Transverse colon (tissue), 4 donors: ENCODE measurements at regions not wholly inside any gene's neighbourhood (a gene's known extent, or its start where the extent isn't known, plus 50 kb on each side); places are given as distances from the start of the nearest gene placed in this dataset.

Source experiments
- DNase-seq: peaks from one replicate; pipeline ENCODE4 v3.0.0-alpha.2; 2019
- H3K27ac ChIP-seq, 4 donors: fragments of 200-600 bp; sonication (generic); 2 replicates each; pipeline ENCODE4 v1.5.1; 2016 to 2018; ENCODE audit warnings: inconsistent platforms in 4 of 4
- H3K27me3 ChIP-seq: fragments of 200-600 bp; sonication (generic); 2 replicates; pipeline ENCODE4 v1.5.1; 2017; ENCODE audit warnings: inconsistent platforms
- H3K36me3 ChIP-seq, 4 donors: fragments of 200-600 bp; sonication (generic); 2 replicates each; pipeline ENCODE4 v1.5.1; 2017 to 2019; ENCODE audit warnings: inconsistent platforms in 4 of 4
- H3K4me1 ChIP-seq, 4 donors: fragments of 200-600 bp; sonication (generic); 2 replicates each; pipeline ENCODE4 v1.5.1; 2017 to 2020; ENCODE audit warnings: inconsistent platforms in 4 of 4
- H3K4me3 ChIP-seq, 4 donors: fragments of 200-600 bp; sonication (generic); 1 replicate in 1 of 4; 2 replicates in 3 of 4; pipeline versions ENCODE4 v1.5.1 to v1.6.1; 2017 to 2019; ENCODE audit warnings: inconsistent platforms in 4 of 4
- H3K9me3 ChIP-seq, 2 donors: fragments of 200-600 bp; sonication (generic); 2 replicates each; pipeline ENCODE4 v1.5.1; 2017 to 2019; ENCODE audit warnings: inconsistent platforms in 2 of 2
- EP300 ChIP-seq: sonication (generic); formaldehyde crosslinking; IDR thresholded peaks from one replicate; pipeline ENCODE4 v1.6.1; 2017; ENCODE audit warnings: antibody characterized with exemption, low read depth
- POLR2A ChIP-seq: fragments of 450-650 bp; IDR thresholded peaks from one replicate; pipeline ENCODE4 v1.6.1; 2016; ENCODE audit warnings: antibody characterized with exemption, mild to moderate bottlenecking, moderate library complexity
- POLR2AphosphoS5 ChIP-seq, 3 donors: sonication (generic); formaldehyde crosslinking; IDR thresholded peaks; one replicate each; pipeline ENCODE4 v1.6.1; 2016; ENCODE audit warnings: antibody characterized with exemption in 3 of 3
- WGBS, 2 donors: methylation state at CpG; one replicate each; pipeline ENCODE4 v1.1.5; 2018; ENCODE audit warnings: low coverage in 1 of 2; 5-methylcytosine and 5-hydroxymethylcytosine counted together
- in situ Hi-C, 4 donors: fragments of 200-750 bp; cut with MboI; loops; one replicate each; pipeline versions ENCODE4 v1.15.0 to v1.15.1; 2017; ENCODE audit warnings: low sequenced_read_pairs in 3 of 4, low pct_ligation_motif_present in 1 of 4, low pct_unique_long_range_greater_than_20kb in 1 of 4
- intact Hi-C: fragments of 100-400 bp; cut with DNase I; formaldehyde crosslinking; loops from one replicate; pipeline ENCODE4 v1.15.1; 2023; ENCODE audit warnings: low total_unique reads
- TF ChIP-seq, protein P1 (sequence below), 5 experiments: fragments of 200-600 bp in 3 of 5; fragments of 450-650 bp in 2 of 5; sonication (generic) in 3 of 5; IDR thresholded peaks; 1 replicate in 2 of 5; 2 replicates in 3 of 5; pipeline ENCODE4 v1.5.1; 2016 to 2017; ENCODE audit warnings: antibody characterized with exemption in 5 of 5, inconsistent platforms in 3 of 5, mild to moderate bottlenecking in 2 of 5, moderate library complexity in 1 of 5

DNA sequence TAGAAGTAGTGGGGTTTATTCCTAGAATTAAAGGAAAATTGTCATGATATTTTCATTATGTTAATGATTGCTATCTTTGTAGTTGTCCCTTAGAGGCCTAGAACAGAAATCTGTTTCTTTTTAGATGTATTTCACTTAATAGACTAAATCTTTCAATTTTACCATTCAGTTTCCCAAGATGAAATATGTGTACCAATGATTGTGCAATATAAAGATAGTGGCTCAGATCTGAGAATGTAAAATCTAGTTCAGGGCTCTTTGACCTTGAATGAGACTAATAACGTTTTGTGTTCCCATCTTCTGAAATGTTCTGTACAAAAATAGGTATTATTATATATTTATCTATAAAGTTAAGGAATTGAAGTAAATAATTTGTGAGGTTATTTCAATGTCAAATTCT is 947.9 kb downstream of the DTWD2 start:
- H3K36me3 ChIP-seq = no peaks in the 10 kb centered on the region
- H3K27me3 ChIP-seq = no peaks in the 10 kb centered on the region
- no peak overlapping the region for H3K4me3 ChIP-seq
- no peak for DNase-seq
- TF ChIP-seq EP300 (no peak), POLR2A (no peak), POLR2AphosphoS5 (IDR thresholded peaks at IDR 0.05) (no peak)
- TF ChIP-seq, protein P1, sequence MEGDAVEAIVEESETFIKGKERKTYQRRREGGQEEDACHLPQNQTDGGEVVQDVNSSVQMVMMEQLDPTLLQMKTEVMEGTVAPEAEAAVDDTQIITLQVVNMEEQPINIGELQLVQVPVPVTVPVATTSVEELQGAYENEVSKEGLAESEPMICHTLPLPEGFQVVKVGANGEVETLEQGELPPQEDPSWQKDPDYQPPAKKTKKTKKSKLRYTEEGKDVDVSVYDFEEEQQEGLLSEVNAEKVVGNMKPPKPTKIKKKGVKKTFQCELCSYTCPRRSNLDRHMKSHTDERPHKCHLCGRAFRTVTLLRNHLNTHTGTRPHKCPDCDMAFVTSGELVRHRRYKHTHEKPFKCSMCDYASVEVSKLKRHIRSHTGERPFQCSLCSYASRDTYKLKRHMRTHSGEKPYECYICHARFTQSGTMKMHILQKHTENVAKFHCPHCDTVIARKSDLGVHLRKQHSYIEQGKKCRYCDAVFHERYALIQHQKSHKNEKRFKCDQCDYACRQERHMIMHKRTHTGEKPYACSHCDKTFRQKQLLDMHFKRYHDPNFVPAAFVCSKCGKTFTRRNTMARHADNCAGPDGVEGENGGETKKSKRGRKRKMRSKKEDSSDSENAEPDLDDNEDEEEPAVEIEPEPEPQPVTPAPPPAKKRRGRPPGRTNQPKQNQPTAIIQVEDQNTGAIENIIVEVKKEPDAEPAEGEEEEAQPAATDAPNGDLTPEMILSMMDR (IDR thresholded peaks at IDR 0.05) = no peak
- intact Hi-C loops = no loop called here
- H3K4me1 ChIP-seq = no peaks in the 10 kb centered on the region
- no peaks in the 10 kb centered on the region for H3K9me3 ChIP-seq
- no peak overlapping the region for H3K27ac ChIP-seq
- 51 to 60% methylated on average over 1 of the region's 1 CpG for WGBS, 2 donors
- in situ Hi-C loops = no loop called here

DNA sequence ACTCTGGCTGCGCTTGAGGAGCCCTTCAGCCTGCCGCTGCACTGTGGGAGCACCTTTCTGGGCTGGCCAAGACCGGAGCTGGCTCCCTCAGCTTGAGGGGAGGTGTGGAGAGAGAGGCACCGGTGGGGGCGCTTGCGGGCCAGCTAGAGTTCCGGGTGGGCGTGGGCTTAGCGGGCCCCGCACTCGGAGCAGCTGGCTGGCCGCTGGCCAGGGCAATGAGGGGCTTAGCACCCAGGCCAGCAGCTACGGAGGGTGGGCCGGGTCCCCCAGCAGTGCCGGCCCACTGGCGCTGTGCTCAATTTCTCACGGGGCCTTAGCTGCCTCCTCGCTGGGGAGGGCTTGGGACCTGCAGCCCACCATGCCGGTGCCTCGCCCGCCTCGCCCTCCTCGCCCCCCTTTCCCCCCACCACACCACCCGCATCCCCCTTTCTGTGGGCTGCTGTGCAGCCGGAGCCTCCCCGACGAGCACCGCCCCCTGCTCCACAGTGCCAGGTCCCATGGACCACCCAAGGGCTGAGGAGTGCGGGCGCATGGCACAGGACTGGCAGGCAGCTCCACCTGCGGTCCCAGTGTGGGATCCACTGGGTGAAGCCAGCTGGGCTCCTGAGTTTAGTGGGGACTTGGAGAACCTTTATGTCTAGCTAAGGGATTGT is 954.5 kb downstream of the DTWD2 start:
- H3K36me3 ChIP-seq = no peaks in the 10 kb centered on the region
- H3K27ac ChIP-seq = no peak overlapping the region
- H3K4me1 ChIP-seq = no peaks in the 10 kb centered on the region
- intact Hi-C loops = no loop called here
- H3K27me3 ChIP-seq = no peaks in the 10 kb centered on the region
- TF ChIP-seq POLR2A (no peak), POLR2AphosphoS5 (IDR thresholded peaks at IDR 0.05) (no peak), EP300 (no peak)
- TF ChIP-seq, protein P1 (IDR thresholded peaks at IDR 0.05) = no peak
- WGBS, 2 donors = 97% methylated on average over 29 of the region's 31 CpGs; no CpG with 5 or more reads in 1 of the 2 donors
- DNase-seq = no peak
- H3K4me3 ChIP-seq = no peak overlapping the region
- in situ Hi-C loops = no loop called here
- no peaks in the 10 kb centered on the region for H3K9me3 ChIP-seq

DNA sequence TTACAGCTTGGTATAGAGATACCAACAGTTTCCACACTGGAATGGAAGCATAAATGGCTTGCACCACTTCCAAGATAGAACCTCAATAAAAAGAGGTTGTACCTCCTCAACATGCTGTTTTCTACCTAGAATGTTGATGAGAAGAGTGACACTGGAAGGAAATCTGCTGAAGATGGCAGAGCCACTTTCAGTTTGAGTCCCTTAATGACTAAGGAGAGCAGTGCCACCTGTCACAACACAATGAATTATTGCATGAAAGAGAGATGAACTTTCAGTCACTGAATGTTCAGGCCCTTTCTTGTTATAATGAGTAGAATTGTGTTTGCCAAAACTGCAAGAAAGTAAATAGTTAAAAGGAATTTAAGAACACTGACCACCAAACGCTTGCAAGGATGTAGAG is 958.5 kb downstream of the DTWD2 start:
- no peak overlapping the region for H3K27ac ChIP-seq
- intact Hi-C loops (no loop called here), in situ Hi-C loops (no loop called here)
- H3K27me3 ChIP-seq = no peaks in the 10 kb centered on the region
- TF ChIP-seq, protein P1 (IDR thresholded peaks at IDR 0.05) = no peak
- no peak for TF ChIP-seq POLR2A
- TF ChIP-seq EP300 = no peak
- no peak for TF ChIP-seq POLR2AphosphoS5 (IDR thresholded peaks at IDR 0.05)
- no peaks in the 10 kb centered on the region for H3K4me1 ChIP-seq
- no peaks in the 10 kb centered on the region for H3K36me3 ChIP-seq
- H3K9me3 ChIP-seq = no peaks in the 10 kb centered on the region
- no peak for DNase-seq
- 52 to 67% methylated on average over 1 of the region's 1 CpG for WGBS, 2 donors
- no peak overlapping the region for H3K4me3 ChIP-seq

DNA sequence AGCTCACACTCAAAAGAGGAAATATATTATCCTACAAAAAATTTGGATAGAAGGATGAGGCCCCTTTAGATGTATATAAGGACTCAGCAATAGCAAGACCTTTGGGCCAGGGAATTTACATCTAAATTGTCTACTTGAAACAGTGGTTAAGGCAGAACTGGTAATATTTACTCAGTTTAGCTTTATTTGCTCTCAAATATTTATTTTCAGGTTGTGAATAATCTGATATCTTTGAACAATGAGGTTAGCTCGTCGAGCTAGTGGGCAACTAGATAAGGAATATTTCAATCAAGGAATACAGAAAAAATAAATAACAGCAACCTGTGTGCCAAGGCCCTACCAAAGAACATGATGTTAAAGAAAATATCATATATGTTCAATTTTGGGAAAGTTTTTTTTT is 966.3 kb downstream of the DTWD2 start:
- no peak overlapping the region for H3K4me3 ChIP-seq
- H3K9me3 ChIP-seq = no peaks in the 10 kb centered on the region
- no peaks in the 10 kb centered on the region for H3K4me1 ChIP-seq
- TF ChIP-seq POLR2A (no peak), POLR2AphosphoS5 (IDR thresholded peaks at IDR 0.05) (no peak), EP300 (no peak)
- TF ChIP-seq, protein P1 (IDR thresholded peaks at IDR 0.05) = no peak
- H3K27ac ChIP-seq = no peak overlapping the region
- H3K36me3 ChIP-seq = no peaks in the 10 kb centered on the region
- intact Hi-C loops (no loop called here), in situ Hi-C loops (no loop called here)
- WGBS, 2 donors = 37 to 63% methylated on average over 2 of the region's 2 CpGs
- H3K27me3 ChIP-seq = no peaks in the 10 kb centered on the region
- DNase-seq = no peak
